Small intestine (tissue), 7 donors: ENCODE measurements at regions not wholly inside any gene's neighbourhood (a gene's known extent, or its start where the extent isn't known, plus 50 kb on each side); places are given as distances from the start of the nearest gene placed in this dataset.

Source experiments
- DNase-seq, 2 donors: peaks; one replicate each; pipeline versions ENCODE4 v3.0.0 to v3.0.0-alpha.2; 2013
- FAIRE-seq: peaks from 2 replicates; lab custom pipeline; 2012; peaks lifted over from hg19 to GRCh38; lab: Jason Lieb, UNC
- H3K27ac ChIP-seq, 3 donors: one replicate each; pipeline ENCODE4 v1.5.1; 2013; ENCODE audit warnings: low read length in 2 of 3, mild to moderate bottlenecking in 2 of 3, control low read depth in 1 of 3, inconsistent platforms in 1 of 3, low read depth in 1 of 3, moderate library complexity in 1 of 3
- H3K27me3 ChIP-seq, 3 donors: one replicate each; pipeline ENCODE4 v1.6.1; 2013; ENCODE audit warnings: low read length in 3 of 3, inconsistent platforms in 1 of 3; ENCODE audit not compliant: control insufficient read depth in 3 of 3, insufficient read depth in 3 of 3
- H3K36me3 ChIP-seq, 3 donors: one replicate each; pipeline ENCODE4 v1.6.1; 2013; ENCODE audit warnings: low read length in 3 of 3, inconsistent platforms in 1 of 3, low read depth in 1 of 3, mild to moderate bottlenecking in 1 of 3, moderate library complexity in 1 of 3; ENCODE audit not compliant: control insufficient read depth in 3 of 3, insufficient read depth in 2 of 3
- H3K4me1 ChIP-seq, 3 donors: one replicate each; pipeline ENCODE4 v1.6.1; 2013; ENCODE audit warnings: low read length in 2 of 3, inconsistent platforms in 1 of 3, low read depth in 1 of 3, mild to moderate bottlenecking in 1 of 3, moderate library complexity in 1 of 3; ENCODE audit not compliant: control insufficient read depth in 3 of 3, insufficient read depth in 2 of 3
- H3K4me3 ChIP-seq, 3 donors: one replicate each; pipeline ENCODE4 v1.5.1; 2013; ENCODE audit warnings: low read length in 3 of 3, control low read depth in 1 of 3, inconsistent platforms in 1 of 3, low read depth in 1 of 3, mild to moderate bottlenecking in 1 of 3, moderate library complexity in 1 of 3
- H3K9me3 ChIP-seq, 2 donors: one replicate each; pipeline ENCODE4 v1.6.1; 2013; ENCODE audit warnings: low read depth in 1 of 2, low read length in 1 of 2; ENCODE audit not compliant: control insufficient read depth in 2 of 2, insufficient read depth in 1 of 2
- WGBS, 3 donors: extraction: QIAGEN DNeasy Blood & Tissue Kit; methylation state at CpG; one replicate each; pipeline ENCODE4 v1.1.7; 2013; 5-methylcytosine and 5-hydroxymethylcytosine counted together
- donor health status: healthy with polysubstance abuse.
- donor health status: control.
- donor health status: control.
- donor health status: Bipolar disorder and iron deficiency.
- donor health status: healthy.

- no peak for FAIRE-seq
- DNase-seq = no peak
Observed at GRCh38 chr3:5429517-5429890, 242.0 kb downstream of the EDEM1 start.

GRCh38 chr3:5430701-5431100 is 243.2 kb downstream of the EDEM1 start:
- no peaks in the 10 kb centered on the region for H3K9me3 ChIP-seq
- FAIRE-seq (no peak), DNase-seq (no peak)
- no peak overlapping the region for H3K27ac ChIP-seq
- no peak overlapping the region for H3K4me3 ChIP-seq
- WGBS, 3 donors = 88 to 93% (median 92%) methylated on average over 1 of the region's 1 CpG
- H3K36me3 ChIP-seq = no peaks in the 10 kb centered on the region
- H3K4me1 ChIP-seq = no peaks in the 10 kb centered on the region
- no peaks in the 10 kb centered on the region for H3K27me3 ChIP-seq

More at GRCh38 chr3:5429517-5429890, 242.0 kb downstream of the EDEM1 start:
- no peaks in the 10 kb centered on the region for H3K36me3 ChIP-seq
- no peaks in the 10 kb centered on the region for H3K9me3 ChIP-seq
- no peak overlapping the region for H3K4me3 ChIP-seq
- no peaks in the 10 kb centered on the region for H3K27me3 ChIP-seq
- H3K4me1 ChIP-seq = no peaks in the 10 kb centered on the region
- no peak overlapping the region for H3K27ac ChIP-seq

GRCh38 chr3:5431146-5431545 is 243.6 kb downstream of the EDEM1 start:
- H3K9me3 ChIP-seq = no peaks in the 10 kb centered on the region
- FAIRE-seq = no peak
- WGBS, 3 donors = 81 to 86% (median 84%) methylated on average over 4 of the region's 4 CpGs

DNA sequence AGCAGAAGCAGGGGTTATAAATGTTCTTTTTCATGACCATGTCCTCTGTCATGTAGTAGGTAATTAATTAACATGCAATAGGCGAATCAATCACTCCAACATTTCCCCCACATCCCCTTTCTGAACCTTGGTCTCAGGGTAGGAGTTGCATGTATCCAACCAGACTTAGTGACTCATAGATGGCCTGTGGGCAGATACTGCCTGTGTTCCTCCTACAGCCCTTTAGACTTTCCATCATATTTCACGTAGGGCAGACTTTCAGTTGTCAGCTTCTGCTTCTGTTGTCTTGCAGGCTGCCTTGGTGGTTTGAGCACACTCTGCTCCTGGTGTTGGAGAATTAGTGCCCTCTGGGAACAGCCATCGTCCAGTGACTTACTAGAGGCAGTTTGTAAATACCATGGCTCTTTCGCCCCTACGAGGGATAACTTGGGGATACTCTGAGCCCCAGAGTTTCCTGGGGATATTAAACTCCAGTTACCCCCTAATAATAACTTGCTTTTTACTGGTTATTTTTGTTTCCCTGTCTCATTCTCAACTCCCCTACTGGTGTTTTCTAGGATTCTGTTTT is 244.4 kb downstream of the EDEM1 start:
- Histone ChIP-seq H3K36me3 (no peaks in the 10 kb centered on the region), H3K27me3 (no peaks in the 10 kb centered on the region), H3K4me3 (no peak overlapping the region), H3K4me1 (no peaks in the 10 kb centered on the region), H3K9me3 (no peaks in the 10 kb centered on the region), H3K27ac (no peak overlapping the region)
- WGBS, 3 donors = 72 to 81% (median 78%) methylated on average over 5 of the region's 5 CpGs
- DNase-seq (peak in 1 of 2 donors; percentile 44), FAIRE-seq (no peak)

More at GRCh38 chr3:5431146-5431545, 243.6 kb downstream of the EDEM1 start:
- DNase-seq = no peak
- no peak overlapping the region for H3K4me3 ChIP-seq
- H3K27me3 ChIP-seq = no peaks in the 10 kb centered on the region
- no peaks in the 10 kb centered on the region for H3K4me1 ChIP-seq
- H3K36me3 ChIP-seq = no peaks in the 10 kb centered on the region
- H3K27ac ChIP-seq = no peak overlapping the region

DNA sequence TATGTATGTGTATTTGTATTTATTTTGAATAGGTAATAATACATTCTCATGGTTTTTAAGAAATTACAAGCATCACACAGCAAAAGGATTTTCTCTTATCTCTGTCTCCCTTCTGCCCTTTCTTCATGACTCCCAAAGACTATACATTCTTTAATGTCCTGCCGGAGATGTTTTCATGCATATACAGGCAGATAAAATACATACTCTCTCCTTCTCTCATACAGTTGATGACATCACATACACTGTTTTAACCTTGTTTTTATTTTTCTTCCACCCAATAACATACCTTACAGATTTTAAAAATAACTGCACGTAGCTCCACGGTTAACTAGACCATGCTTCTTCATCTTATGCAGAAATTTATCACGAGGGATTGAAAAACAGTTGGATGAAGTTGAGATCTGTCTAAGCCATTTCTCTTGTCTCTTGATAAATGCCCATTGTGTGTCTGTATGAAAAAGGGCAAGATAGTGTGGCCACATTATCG is 249.8 kb downstream of the EDEM1 start:
- 85 to 90% (median 88%) methylated on average over 5 of the region's 5 CpGs for WGBS, 3 donors
- Histone ChIP-seq H3K27ac (no peak overlapping the region), H3K27me3 (no peaks in the 10 kb centered on the region), H3K9me3 (no peaks in the 10 kb centered on the region), H3K36me3 (no peaks in the 10 kb centered on the region), H3K4me3 (no peak overlapping the region), H3K4me1 (no peaks in the 10 kb centered on the region)
- FAIRE-seq = no peak
- DNase-seq = no peak

- no peak for DNase-seq
- FAIRE-seq = no peak
- Histone ChIP-seq H3K27ac (no peak overlapping the region), H3K36me3 (no peaks in the 10 kb centered on the region), H3K9me3 (no peaks in the 10 kb centered on the region), H3K4me3 (no peak overlapping the region), H3K4me1 (no peaks in the 10 kb centered on the region), H3K27me3 (no peaks in the 10 kb centered on the region)
- 34 to 41% (median 34%) methylated on average over 3 of the region's 3 CpGs for WGBS, 3 donors
Observed at GRCh38 chr3:5437783-5438323, 250.3 kb downstream of the EDEM1 start.

DNA sequence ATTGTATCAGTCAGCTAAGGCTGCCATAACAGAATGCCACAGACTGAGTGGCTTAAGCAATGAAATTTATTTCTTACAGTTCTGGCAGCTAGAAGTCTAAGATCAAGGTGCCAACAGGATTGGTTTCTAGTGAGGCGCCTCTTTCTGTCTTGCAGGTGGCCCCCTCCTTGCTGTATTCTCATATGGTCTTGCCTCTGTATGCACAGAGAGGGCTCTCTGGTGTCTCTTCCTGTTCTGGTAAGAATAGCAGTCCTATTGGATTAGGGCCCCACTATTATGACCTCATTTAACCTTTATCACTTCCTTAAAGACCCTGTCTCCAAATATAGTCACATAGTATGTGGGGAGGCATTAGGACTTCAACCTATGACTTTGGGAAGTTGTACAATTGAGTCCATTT is 253.9 kb downstream of the EDEM1 start:
- Histone ChIP-seq H3K27me3 (no peaks in the 10 kb centered on the region), H3K36me3 (no peaks in the 10 kb centered on the region), H3K4me3 (no peak overlapping the region), H3K4me1 (no peaks in the 10 kb centered on the region), H3K9me3 (no peaks in the 10 kb centered on the region), H3K27ac (no peak overlapping the region)
- no peak for FAIRE-seq
- WGBS, 3 donors = 90 to 95% (median 92%) methylated on average over 1 of the region's 1 CpG
- DNase-seq = no peak

DNA sequence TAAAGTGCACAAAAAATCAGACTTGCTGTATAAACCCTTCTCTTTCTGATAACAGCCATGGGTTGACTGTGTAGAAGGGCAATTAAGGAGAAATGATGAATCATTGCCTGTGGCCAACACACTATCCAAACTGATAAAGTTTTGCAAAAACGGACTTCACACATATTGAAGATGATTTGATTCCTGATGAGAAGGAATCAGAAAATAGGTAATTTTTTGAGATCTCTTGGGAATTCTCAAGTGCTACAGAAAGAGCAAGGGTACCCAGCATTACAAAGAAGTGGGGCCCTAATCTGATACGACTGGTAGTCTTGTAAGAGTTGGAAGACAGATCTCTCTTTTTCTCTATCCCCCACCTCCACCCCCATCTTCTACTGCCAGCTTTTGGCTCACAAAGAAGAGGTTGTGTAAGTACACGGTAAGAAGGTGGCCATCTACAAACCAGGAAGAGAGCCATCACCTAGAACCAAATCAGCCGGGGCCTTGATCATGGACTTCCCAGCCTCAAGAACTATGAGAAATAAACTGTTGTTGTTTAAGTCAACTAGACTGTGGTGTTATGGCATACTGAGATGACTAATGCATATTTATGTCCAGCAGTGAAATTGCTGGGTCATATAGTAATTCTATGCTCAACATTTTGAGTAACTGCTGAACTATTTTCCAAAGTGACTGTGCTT is 254.7 kb downstream of the EDEM1 start:
- WGBS, 3 donors = 68 to 75% (median 73%) methylated on average over 4 of the region's 4 CpGs
- H3K9me3 ChIP-seq = no peaks in the 10 kb centered on the region
- H3K27me3 ChIP-seq = no peaks in the 10 kb centered on the region
- no peak overlapping the region for H3K4me3 ChIP-seq
- H3K36me3 ChIP-seq = no peaks in the 10 kb centered on the region
- no peak for DNase-seq
- H3K4me1 ChIP-seq = no peaks in the 10 kb centered on the region
- no peak overlapping the region for H3K27ac ChIP-seq
- no peak for FAIRE-seq
